ENCODE measurements at regions not wholly inside any gene's neighbourhood (a gene's known extent, or its start where the extent isn't known, plus 50 kb on each side); places are given as distances from the start of the nearest gene placed in this dataset.

- TF ChIP-seq RAD21 (IDR thresholded peaks at IDR 0.05 in 1 of 2, conservative IDR thresholded peaks at IDR 0.05 in 1 of 2; ENCODE audit: low read depth in 2 of 2, low read length in 2 of 2) (no peak), ZNF274 (IDR thresholded peaks at IDR 0.05; ENCODE audit: borderline replicate concordance, extremely low read depth, low read length) (no peak), SRF (IDR thresholded peaks at IDR 0.05; ENCODE audit: low read depth, low read length) (no peak)
Observed at GRCh38 chr5:84590629-84591028, 205.9 kb upstream of the EDIL3 start (continued).

Measured in H1 (cell line).